Activated T-cell treated with anti-CD3 and anti-CD28 coated beads for 48 hours (primary cell): ENCODE measurements at regions not wholly inside any gene's neighbourhood (a gene's known extent, or its start where the extent isn't known, plus 50 kb on each side); places are given as distances from the start of the nearest gene placed in this dataset.
"Not testable (repeated sequence)": the region's sequence is repeated elsewhere in the genome, so short reads cannot be mapped to it uniquely, and the experiment has no call there.

Experiments used
- DNase-seq: peaks from one replicate; pipeline ENCODE4 v3.0.0-alpha.2; 2020; ENCODE audit warnings: low read depth

GRCh38 chr9:118651511-118651910 is 717.7 kb downstream of the BRINP1 start:
- no peak for DNase-seq

GRCh38 chr9:118652258-118652657 is 717.0 kb downstream of the BRINP1 start:
- DNase-seq: no peak

- no peak for DNase-seq
These were observed 716.3 kb downstream of the BRINP1 start for GRCh38 chr9:118652912-118653311.

GRCh38 chr9:118659011-118659410 is 710.2 kb downstream of the BRINP1 start:
- DNase-seq: no peak

GRCh38 chr9:118665226-118665919 is 703.9 kb downstream of the BRINP1 start:
- no peak for DNase-seq

GRCh38 chr9:118670011-118670953 is 699.0 kb downstream of the BRINP1 start:
- DNase-seq: no peak

GRCh38 chr9:118674942-118675341 is 694.3 kb downstream of the BRINP1 start:
- no peak for DNase-seq

GRCh38 chr9:118677936-118678653 is 691.1 kb downstream of the BRINP1 start:
- not testable (repeated sequence) for DNase-seq

- no peak for DNase-seq
These were observed 682.3 kb downstream of the BRINP1 start for GRCh38 chr9:118686959-118687358.

GRCh38 chr9:118689280-118689679 is 680.0 kb downstream of the BRINP1 start:
- no peak for DNase-seq

GRCh38 chr9:118692613-118693012 is 676.6 kb downstream of the BRINP1 start:
- no peak for DNase-seq

GRCh38 chr9:118693645-118694044 is 675.6 kb downstream of the BRINP1 start:
- no peak for DNase-seq

- not testable (repeated sequence) for DNase-seq
These were observed 674.0 kb downstream of the BRINP1 start for GRCh38 chr9:118695249-118695648.

- DNase-seq: no peak
These were observed 667.2 kb downstream of the BRINP1 start for GRCh38 chr9:118701985-118702384.

- no peak for DNase-seq
These were observed 657.4 kb downstream of the BRINP1 start for GRCh38 chr9:118711843-118712242.

GRCh38 chr9:118721276-118721675 is 648.0 kb downstream of the BRINP1 start:
- no peak for DNase-seq

- DNase-seq: no peak
These were observed 647.3 kb downstream of the BRINP1 start for GRCh38 chr9:118721923-118722322.

- DNase-seq: no peak
These were observed 639.3 kb downstream of the BRINP1 start for GRCh38 chr9:118729981-118730380.

- no peak for DNase-seq
These were observed 636.2 kb downstream of the BRINP1 start for GRCh38 chr9:118732998-118733397.

GRCh38 chr9:118734696-118735095 is 634.5 kb downstream of the BRINP1 start:
- DNase-seq: no peak

- DNase-seq: no peak
These were observed 632.8 kb downstream of the BRINP1 start for GRCh38 chr9:118736406-118736805.

GRCh38 chr9:118751077-118751847 is 618.0 kb downstream of the BRINP1 start:
- no peak for DNase-seq
